GM12873 (cell line): ENCODE measurements at regions not wholly inside any gene's neighbourhood (a gene's known extent, or its start where the extent isn't known, plus 50 kb on each side); places are given as distances from the start of the nearest gene placed in this dataset.

Experiments
- TF ChIP-seq, protein P1 (sequence below): IDR thresholded peaks from 2 replicates; pipeline ENCODE4 v1.5.1; 2012; ENCODE audit warnings: low read depth, mild to moderate bottlenecking, moderate library complexity, low read length, control low read depth; ENCODE audit not compliant: insufficient read depth; ENCODE audit errors: missing control alignments

DNA sequence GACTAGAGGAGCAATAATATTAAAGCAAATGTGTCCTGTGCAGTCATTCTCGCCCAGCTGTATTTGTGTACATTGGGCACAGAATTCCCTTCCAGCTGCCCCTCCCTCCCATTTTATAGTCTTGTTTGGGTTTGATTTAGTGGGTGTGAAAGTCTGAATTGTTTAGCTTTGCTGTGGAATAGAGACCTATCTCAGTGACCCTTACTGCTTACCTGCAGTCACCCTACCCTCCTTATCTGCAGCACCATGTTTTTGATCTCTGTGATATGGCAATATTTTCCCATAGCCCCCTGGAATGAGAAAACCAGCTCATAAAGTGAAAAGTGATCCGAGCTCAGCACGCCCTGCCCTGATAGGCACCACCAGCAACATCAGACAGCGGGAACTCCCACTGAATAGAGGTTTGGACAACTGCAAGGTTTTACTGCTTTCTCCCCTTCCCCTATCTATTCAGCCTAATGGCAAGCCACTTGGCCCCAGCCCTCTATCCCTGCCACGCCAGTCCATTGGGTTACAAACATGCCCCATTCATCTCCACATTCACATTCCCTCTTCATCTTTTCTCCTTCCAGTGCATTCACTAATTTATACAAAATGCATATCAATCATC lies 199.0 kb downstream of the ETS1 start:
- TF ChIP-seq, protein P1, sequence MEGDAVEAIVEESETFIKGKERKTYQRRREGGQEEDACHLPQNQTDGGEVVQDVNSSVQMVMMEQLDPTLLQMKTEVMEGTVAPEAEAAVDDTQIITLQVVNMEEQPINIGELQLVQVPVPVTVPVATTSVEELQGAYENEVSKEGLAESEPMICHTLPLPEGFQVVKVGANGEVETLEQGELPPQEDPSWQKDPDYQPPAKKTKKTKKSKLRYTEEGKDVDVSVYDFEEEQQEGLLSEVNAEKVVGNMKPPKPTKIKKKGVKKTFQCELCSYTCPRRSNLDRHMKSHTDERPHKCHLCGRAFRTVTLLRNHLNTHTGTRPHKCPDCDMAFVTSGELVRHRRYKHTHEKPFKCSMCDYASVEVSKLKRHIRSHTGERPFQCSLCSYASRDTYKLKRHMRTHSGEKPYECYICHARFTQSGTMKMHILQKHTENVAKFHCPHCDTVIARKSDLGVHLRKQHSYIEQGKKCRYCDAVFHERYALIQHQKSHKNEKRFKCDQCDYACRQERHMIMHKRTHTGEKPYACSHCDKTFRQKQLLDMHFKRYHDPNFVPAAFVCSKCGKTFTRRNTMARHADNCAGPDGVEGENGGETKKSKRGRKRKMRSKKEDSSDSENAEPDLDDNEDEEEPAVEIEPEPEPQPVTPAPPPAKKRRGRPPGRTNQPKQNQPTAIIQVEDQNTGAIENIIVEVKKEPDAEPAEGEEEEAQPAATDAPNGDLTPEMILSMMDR = no peak

DNA sequence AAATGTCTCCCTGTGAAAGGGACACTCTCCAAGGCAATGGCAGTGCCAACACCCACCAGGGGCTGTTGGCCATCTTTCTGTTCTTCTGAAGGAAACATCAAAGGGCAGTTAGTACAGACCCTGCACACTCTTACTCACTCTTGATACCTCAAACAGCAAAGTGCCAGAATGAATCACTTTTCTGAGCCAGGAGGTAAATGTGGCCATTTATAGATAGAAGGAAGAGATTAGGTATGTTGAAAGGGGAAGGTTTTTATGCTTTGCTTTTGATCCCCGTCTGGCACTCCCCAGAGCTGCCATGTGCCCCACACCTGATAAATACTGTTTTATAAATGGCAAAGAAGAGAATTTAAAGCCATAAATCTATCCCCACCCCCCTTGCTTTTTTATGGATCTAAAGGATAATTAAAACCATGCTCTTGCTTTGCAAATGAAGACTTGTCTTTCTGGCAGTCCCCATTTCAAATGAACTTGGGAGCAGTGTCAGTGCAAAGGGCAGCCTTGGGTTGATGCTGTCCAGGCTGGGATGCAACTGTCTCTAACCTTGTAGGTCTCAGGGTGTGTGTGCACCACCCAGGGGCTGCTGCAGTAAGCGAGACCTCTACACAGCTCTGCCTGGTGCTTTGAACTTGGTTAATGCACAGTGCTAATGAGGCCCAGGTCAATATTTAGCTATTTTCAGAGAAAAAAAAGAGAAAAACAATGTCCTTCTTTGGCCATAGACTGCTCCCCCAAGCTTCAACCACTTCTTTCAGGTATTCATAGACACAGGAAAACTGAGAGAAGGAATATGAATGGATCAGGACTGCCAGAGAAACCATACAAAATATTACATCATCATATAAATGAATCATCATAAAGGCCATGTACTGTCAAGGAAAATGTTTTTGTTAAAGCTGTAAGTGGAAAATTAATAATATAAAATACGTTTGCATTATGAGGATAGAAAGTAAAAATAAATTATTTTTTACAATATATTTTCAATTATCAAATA lies 207.5 kb downstream of the ETS1 start:
- TF ChIP-seq, protein P1 = no peak

DNA sequence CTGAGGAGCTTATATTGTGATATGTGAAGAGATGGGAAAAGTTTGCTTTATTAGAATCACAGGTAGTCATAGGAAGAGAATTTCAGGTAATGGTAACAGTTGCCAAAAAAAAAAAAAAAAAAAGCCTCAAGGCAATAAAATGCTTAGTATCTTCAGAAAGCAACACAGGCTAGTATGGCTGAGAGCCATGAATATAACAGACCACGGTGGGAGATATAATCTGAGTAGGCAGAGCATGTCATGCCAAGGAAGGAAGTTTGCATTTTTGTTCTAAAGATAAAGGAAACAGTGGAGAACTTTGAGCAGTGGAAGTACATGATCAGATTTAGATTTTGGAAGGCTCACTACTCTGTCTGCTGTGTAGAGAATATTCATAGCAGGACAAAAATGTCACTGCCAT lies 211.4 kb downstream of the ETS1 start:
- TF ChIP-seq, protein P1 = no peak

DNA sequence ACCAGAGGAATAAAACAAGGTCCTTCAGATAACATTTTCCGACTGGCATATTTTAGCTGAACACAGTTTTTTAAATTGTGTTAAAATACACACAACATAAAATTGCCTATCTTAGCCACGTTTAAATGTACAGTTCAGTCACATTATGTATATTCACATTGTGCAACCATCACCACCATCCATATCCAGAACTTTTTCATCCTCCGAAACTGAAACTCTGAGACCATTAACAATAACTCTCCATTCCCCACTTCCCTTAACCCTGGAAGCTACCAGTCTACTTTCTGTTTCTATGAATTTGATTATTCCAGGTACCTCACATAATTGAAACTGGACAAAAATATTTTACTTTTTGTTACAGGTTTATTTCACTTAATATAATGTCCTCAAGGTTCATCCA lies 213.3 kb downstream of the ETS1 start:
- TF ChIP-seq, protein P1 = no peak

DNA sequence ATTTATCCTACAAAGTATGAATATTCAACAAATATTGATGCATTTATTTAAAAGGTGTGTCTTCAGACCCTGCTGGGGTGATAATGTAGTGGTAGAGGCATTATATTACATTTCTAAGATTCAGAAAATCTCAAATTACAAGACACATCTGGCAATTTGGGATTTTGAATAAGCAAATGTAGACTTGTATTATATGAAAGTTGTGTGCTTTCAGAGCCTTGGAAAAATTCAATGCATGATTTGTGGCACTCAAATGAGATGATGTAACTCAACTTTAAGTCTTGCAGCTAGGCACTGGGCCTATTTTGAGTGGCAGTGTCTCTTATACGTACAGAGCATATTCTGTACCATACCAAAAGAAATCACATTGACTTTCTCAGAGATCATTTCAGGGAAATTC lies 214.4 kb downstream of the ETS1 start:
- TF ChIP-seq, protein P1 = no peak

DNA sequence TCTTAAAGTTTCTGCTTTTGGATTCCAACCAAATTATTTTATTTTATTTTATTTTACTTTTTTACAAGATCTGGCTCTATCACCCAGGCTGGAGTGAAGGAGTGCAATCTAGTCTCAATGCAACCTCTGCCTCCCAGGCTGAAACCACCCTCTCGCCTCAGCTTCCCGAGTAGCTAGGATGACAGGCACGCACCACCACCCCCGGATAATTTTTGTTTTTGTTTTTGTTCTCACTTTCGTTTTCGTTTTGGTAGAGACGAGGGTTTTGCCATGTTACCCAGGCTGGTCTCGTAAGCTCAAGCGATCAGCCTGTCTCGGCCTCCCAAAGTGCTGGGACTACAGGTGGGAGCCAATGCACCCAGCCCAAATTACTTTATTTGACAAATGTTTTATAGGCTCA lies 219.8 kb downstream of the ETS1 start:
- TF ChIP-seq, protein P1 = no peak

DNA sequence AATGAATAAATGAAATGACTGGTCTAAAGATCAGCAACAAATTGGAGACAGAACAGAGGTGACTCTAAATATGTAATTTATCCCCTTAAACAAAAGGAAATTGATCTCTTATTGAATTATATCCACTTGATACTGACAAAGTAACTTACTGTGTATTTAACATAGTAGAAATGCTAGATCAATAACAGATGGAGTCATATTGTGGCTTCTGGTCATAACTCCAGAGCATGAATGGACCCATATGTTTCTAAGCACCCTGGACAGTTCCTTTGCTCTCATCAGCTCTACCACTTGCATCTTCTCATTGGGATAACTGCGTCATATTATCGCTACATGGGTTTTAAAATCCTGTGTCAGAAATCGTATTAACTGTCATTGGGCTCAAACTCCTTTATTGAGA lies 222.3 kb downstream of the ETS1 start:
- TF ChIP-seq, protein P1 = no peak
